CD4-positive, alpha-beta T cell treated with Interleukin-17A for 1 hour (primary cell): ENCODE measurements at regions not wholly inside any gene's neighbourhood (a gene's known extent, or its start where the extent isn't known, plus 50 kb on each side); places are given as distances from the start of the nearest gene placed in this dataset.

Source experiments
- DNase-seq: peaks from one replicate; pipeline ENCODE4 v3.0.0-alpha.2; 2020

GRCh38 chr13:91184244-91184926 lies 163.1 kb upstream of the MIR17HG start:
- no peak for DNase-seq

DNA sequence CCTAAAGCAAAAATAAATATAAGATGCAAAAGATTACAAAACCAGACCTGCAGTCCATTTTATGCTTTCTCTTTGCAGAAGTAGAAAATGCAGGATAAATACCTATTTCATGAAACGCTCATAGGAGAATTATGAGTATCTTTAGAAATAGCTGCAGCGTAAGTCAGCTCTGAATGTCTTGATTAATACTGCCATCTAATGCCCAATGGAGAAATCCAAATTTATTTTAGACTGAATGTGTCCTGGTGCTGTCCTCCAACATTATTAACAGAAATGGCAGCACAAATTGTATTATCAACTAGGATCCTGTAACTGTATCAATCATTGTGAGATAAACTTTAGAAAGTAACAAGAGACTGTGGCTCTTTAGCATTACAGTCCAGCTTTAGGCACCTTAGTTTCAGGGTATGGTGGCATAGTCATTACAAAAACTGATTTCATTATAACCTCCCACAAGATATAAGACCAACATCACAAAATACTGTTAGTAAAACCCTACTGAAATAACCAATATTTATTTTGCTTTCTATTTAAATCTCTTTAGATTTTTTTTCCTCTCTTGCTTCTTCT lies 162.1 kb upstream of the MIR17HG start:
- no peak for DNase-seq

DNA sequence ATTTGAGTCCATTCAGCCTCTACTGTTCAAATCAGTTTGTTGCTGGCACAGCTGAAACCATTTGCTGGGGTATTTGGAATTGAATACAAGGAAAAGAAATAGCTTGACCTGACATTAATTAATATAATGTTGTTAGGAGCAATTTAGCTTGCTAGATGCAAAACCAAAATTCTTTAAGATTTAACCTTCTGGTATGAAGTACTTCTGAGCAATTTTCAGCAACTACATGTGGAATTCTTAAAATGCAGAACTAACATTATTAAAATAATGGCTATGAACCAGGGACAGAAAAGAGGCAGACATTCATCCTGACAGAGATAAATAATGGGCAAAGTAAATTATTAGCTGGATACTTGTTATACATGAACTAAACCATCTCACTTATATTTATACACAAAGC lies 160.0 kb upstream of the MIR17HG start:
- DNase-seq, result no peak

GRCh38 chr13:91189506-91189905 lies 158.0 kb upstream of the MIR17HG start:
- DNase-seq, result no peak

DNA sequence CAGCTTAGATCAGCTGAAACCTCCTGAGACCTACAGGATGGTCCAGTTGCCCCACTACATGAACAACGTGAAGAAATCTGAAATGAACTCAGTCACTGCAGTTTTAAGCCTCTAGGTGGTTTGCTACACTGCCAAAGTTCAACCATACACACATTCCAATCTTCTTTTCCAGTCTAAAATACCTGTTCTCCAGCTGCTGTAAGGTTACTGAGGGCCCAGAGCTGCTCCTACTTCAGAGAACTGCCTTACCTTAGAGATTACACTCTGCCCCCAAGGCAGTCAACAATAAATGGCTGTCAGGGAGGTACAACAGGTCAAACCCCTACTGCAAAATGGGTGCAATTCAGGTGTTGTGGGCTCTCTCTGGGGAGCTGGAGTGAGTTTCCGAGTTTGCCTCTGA lies 154.1 kb upstream of the MIR17HG start:
- no peak for DNase-seq

DNA sequence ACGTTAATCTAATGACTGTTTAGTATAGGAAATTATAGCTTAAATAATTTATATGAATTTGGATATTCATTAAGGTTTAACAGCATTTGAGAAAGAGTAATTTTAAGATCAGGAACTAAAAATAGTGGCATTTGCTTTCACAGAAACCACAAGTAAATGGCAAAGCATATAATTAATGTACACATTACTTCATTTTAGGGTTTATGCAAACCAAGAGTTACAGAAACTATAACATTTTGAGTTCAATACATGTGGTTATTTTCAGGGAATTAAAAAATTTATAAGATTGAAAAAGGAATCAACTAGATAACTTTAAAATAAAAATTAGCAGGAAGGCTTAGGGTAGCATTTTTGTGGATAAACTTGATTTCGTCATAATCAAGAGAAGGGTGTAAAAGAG lies 151.7 kb upstream of the MIR17HG start:
- DNase-seq, result no peak

DNA sequence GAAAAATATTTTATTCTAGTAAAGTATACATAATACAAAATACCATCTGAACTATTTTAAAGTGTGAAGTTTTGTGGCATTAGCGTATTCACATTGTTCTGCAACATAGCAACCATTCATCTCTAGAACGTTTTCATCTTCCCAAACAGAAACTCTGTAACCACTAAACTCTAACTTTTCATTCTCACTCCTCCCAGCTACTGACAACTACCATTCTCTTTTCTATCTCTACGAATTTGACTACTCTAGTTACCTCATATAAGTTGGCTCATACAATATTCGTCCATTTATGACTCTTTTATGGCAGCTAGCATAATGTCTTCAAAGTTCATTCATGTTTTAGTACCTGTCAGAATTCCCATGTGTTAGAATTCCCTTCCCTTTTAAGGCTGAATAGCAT lies 150.5 kb upstream of the MIR17HG start:
- no peak for DNase-seq

- no peak for DNase-seq
Observed at GRCh38 chr13:91199866-91200265, 147.6 kb upstream of the MIR17HG start.

GRCh38 chr13:91200486-91200885 lies 147.0 kb upstream of the MIR17HG start:
- DNase-seq, result no peak

DNA sequence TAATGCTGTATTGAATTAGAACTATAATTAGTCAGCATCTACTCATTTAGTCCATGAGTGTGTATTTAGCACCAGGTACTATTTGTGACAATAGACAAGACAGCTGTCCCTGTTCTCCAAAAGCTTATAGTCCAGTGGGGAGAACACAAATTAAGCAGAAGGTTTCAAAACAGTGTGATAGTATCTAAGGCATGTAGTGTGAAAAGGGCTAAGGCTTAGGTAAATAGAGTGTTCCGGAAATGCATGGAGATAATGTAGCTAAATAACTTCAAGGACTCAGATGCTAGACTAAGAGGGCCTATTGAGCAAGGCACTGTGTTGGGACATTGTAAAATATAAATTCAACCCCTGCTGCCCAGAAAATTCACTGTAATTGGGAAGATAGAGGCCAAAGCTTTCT lies 144.1 kb upstream of the MIR17HG start:
- no peak for DNase-seq

GRCh38 chr13:91207261-91207660 lies 140.2 kb upstream of the MIR17HG start:
- DNase-seq, result no peak

DNA sequence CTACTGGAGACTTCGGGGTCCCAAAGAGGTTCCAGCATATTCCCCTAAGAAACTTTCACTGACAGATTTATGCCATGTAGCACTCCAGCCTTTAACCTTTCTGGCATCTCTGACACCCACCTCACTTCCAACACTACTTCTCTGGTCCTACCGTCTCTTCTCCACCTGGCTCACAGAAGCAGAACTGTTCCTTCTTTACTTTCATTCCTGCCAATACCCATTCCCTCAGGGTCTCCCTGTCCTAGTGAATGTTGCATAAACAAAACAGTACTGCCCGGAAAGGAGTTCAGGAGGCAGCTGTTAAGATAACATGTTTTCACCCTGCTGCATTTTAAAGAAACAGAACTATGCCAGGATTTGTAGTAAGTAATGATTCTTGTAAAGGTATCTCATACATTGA lies 136.0 kb upstream of the MIR17HG start:
- no peak for DNase-seq

GRCh38 chr13:91212231-91212630 lies 135.3 kb upstream of the MIR17HG start:
- no peak for DNase-seq

DNA sequence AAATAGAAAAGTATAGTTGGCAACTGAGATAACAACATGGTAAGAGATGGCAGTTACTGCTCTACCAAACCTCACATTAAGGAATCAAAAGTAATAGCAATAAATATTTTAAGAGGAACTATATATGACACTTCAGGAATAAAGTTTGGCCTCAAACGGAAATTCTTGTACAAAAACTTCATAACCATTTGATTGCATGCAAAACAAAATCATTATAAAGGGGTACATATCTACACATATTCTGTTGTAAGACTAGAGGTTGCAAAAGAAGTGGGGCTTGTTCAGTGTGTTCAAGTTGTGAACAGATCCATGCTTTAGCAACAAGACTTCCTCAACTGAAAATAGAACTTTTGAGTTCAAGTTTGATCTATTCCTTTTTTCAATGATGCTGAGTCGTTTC lies 133.5 kb upstream of the MIR17HG start:
- no peak for DNase-seq

DNA sequence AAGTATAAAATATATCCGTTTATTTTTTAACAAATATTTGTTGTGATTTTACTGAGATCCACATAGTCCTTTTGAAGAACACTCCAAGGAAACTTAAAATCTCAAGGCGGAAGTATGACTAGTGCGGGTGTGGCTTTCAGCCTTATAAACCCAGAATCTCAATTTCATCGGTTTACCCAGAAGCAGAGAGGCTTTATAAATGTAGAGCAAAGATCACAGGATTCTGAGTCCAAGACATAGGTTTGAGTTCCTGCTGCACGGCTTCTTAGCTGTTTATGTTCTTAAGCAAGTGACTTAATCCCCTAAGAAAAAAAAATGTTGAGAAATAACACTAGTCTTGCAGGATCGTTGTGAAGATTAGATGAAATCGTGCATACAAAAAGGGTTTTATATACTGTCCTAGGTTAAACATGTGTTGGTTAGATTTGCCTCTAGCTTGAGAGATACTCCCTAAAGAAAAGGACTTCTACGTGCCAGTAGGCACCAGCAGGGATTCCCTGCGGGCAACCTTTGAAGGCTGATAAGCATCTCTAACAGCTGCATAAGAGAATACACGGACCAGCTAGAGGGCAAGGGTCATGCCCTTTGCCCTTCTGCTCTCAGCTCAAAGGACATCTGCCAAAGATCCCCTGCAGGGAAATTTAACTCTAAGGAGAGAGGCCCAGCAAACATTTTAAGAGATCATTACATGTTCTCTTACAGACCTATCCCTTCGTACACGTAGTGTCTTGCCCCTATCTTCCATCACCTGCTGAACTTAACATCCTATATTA lies 130.4 kb upstream of the MIR17HG start:
- DNase-seq, result no peak

DNA sequence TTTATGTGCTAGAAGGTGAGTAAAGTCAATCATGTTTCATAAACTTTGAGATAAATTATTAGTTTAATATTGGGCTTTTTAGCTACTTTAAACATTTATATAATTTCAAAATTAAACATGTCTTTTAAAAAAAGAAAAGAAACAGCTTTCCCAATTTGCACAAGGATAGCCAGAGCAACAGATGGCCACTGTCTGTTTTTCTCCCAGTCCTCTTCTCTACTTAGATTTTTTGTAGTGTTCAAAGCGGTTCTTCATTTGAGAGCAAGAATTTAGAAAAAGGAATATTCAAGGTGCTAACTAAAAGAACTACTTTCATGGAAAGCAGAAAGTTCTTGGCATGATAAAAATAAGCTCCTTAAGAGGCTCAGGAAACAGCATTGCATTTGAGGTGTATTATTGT lies 128.3 kb upstream of the MIR17HG start:
- DNase-seq, result no peak

DNA sequence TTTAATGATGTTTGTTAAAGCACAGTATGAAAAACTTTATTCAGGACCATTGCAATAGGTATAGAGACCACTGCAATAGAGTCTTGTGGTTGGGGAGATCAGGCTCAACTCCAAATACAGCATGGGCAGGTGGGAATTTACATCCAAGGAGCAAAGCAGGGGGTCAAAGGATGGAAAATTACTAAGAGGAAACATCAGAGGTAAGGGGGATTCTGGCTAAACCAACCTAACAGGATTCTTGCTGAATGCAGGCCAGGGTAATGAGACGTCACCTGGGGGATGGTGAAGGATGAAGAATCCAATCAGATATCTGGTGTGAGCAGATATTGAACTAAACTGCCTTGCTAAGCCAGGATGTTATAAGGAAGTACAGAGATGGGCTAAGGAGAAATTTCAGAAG lies 126.6 kb upstream of the MIR17HG start:
- DNase-seq, result no peak

GRCh38 chr13:91228108-91228507 lies 119.4 kb upstream of the MIR17HG start:
- DNase-seq, result no peak

GRCh38 chr13:91228940-91229339 lies 118.5 kb upstream of the MIR17HG start:
- DNase-seq, result no peak

GRCh38 chr13:91232716-91233115 lies 114.8 kb upstream of the MIR17HG start:
- no peak for DNase-seq

DNA sequence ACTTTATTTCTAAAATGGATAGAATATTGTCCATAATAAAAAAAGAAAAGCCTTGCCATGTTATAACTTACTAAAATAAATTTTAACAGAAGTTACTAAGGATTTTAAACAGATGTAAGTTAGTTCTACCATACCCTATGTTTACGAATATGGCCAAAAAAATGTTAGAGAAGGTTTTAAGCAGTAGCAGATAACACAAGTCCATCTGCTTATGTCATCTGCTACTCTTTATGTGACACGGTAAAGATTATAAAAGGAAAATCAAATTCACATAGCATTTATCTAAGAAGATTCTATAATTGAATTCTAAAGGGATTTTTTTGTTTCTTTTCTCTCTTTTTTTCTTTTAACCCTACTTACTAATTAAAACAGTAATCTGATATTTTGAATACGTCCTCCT lies 114.2 kb upstream of the MIR17HG start:
- DNase-seq, result no peak

DNA sequence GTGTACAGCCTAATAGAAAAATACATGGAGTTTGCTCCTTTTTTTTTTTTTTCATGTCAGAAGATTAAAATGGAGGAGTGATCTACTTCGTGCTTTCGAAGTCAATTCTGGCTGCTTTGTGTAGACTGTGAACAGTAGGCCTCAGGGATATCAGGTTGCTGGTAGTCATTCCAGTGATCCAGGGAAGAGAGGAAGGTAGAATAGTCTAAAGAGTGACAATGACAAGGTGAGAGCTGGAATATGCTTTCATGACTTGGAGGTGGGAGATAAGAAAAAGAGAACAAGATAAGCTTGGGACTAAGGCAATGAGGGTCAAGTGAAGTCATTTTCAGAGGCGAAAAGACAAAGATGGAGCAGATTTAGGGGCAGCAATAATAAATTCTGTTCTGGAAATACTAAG lies 111.3 kb upstream of the MIR17HG start:
- DNase-seq, result no peak

DNA sequence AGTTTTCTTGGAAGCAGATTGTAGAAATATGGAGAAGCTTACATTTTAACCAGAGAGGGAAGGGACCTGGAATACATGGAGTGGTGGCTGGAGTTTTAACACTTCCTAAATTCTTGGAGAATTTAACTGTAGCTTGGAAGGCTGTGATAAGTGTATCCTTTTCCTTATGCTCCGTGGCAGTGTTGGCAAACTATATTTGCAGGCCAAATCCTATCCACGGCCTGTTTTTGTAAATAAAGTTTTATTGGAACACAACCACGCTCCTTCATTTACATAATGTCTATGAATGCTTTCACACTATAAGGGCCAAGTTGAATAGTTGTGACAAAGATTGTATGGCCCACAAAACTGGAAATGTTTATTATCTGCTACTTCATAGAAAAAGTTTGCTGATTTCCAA lies 110.6 kb upstream of the MIR17HG start:
- no peak for DNase-seq

- DNase-seq, result no peak
Observed at GRCh38 chr13:91238036-91238435, 109.5 kb upstream of the MIR17HG start.

DNA sequence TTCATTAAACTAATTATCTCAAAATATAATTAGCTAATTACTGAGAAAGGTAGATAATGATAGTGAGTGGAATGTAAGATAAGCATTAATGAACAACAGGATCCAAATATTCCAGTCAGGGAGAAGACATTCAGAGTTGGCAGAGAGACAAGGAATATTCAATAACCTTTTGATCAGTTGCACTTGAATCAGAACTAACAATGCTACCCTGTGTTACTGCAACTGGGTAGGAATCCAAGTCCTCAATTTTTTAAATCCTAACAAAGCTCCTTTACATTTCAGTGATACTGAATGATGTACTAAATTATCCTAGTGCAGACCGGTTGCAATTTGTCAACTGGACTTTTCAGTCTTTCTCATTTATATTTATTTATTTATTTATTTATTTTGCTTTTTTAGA lies 107.1 kb upstream of the MIR17HG start:
- no peak for DNase-seq
